ENCODE measurements at regions not wholly inside any gene's neighbourhood (a gene's known extent, or its start where the extent isn't known, plus 50 kb on each side); places are given as distances from the start of the nearest gene placed in this dataset.
"Not testable (repeated sequence)": the region's sequence is repeated elsewhere in the genome, so short reads cannot be mapped to it uniquely, and the experiment has no call there.

DNA sequence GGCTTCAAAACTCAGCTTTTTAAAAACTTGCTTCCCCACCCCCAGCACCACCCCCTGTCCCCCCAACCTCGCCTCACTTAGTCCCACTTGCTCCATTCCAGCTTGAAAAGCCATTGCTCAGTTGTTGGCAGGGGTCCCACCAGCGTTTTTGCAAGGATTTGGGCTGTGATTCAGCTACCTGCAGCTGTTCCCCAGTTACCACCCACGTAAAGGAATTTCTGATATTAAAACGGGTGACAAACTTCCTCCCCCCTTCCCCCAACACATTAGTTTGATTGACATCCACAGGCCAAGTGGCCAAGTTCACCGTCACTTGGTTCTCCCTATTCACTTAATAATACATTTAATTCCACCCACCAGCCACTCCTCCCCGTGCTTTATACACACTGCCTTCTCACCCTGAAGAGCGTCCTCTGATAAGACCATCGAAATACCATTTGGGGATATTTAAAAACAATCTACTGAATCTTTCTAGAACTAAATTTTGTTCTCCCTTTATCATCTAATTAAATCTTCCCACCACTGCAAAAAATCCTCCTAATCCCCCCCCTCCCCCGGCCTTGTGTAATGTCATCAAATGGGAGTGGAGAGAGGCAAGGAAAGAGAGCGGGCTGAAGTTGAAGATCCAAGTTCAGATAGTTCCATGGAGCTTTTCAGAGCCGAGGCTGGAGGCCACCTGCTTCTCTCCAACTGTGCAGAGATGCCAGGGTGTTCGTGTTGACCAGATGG is 55.1 kb downstream of the SOX9 start:
- DNase-seq (ENCODE audit: extremely low read depth, low read depth) = no peak

DNA sequence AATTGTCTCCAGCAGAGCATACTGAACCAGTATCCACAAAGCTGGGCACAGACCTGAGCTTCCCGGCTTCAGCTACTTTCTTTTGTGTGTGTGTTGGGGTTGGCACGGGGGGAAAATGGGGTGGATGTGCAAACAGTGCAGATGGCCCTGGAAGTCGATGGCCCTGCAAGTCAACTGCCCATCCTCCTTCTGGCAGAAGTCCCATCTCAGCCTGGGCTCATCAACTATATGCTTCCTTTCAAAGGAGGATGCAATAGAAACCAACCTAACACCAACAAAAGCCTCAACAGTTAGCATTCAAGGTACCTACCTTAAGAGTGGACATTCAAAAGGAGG is 55.7 kb downstream of the SOX9 start:
- no peak for DNase-seq (ENCODE audit: extremely low read depth, low read depth)

DNA sequence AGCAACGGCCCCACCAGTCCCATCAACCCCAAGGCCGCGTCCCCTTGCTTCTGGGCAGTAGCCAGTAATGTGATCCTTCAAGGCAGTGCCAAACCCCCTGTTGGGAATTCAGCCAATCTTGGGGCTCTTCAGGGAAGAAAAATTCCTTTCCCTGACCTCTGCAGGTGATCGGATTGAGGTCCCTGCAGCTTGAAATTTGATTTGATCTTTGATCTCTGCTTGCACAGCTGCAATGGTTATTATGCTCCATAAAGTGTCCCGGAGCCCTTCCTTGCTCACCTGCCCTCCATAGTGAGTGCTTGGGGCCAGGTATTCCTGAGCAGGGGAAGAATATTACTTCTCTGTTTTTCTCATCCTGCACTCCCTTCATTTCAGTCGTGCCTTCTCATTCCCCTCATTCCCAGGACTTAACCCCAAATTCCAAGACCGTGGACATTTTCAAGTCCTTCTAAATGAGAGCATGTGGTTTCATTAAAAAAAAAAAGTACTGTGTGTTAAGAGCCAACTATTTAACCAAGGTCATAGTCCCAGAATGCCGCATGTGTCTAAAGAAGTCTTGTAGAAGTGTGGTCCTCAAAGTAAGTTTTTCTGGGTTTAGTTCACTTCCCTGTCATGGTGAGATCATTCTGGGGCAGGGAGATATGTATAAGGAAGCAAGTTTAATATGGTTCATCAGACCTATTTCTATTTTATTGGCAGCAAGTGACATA is 56.3 kb downstream of the SOX9 start:
- DNase-seq (ENCODE audit: extremely low read depth, low read depth) = no peak

DNA sequence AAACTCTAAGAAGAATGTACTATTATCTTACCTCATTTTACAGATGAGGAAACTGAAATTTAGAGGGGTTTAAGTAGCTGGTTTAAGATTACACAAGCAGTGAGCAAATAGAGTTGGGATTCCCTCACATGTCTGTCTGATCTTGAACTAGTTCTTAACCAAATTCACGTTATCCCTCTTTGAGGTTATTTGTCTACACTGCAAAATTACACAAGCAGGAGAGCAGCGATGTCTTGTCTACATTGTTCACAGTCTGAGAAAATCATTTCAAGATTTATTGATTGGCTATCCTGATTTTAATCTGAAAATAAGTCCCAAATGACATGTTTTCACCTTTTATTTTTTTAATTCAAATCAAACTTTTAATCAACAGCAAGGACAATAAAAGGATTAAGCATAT is 56.9 kb downstream of the SOX9 start:
- DNase-seq (ENCODE audit: extremely low read depth, low read depth) = no peak

DNA sequence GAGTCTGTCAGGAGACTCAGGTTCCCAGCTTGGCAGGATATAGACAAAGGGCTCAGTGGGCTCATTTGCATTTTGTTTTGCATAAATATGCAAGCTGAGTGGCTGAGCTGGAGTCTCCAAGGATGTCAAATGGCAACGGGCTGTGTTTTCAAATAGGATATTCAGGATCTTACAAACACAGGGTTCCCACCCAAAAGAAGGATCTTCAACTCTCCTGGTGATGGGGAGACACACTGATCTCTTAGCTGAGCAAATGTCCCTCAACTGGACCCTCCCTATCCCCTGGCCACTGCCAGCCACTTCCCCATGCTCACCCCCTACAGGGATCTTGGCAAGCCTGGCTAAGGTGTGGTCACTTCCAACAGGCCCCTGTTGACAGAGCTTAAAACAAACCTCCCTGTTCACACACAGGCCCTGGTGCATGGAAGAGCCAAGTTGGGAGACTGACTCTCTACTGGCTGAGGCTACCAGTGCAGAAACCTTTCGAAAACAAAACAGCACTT is 61.6 kb downstream of the SOX9 start:
- no peak for DNase-seq (ENCODE audit: extremely low read depth, low read depth)

DNA sequence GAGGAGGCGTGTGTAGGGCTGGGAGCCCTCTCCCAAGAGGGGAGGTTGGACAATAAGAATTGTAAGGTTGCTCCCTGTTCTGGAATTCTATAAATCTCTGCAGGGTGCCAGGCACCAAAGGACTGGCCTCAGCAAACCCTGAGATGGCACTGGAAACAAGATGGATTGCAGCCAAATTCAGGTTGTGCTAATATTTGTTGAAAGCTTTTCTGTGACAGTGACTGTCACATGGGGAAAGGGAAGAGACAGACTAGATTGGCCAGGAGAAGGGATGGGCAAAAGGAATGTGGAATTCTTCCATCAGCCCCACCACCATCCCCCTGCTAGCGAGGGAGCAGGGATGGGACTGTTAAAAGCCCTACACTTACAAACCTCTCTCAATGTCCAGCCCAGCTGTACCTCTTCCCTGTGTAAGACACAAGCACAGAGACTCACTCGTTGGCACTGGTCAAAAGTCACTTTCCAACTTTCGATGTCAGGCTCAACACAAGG is 62.4 kb downstream of the SOX9 start:
- no peak for DNase-seq (ENCODE audit: extremely low read depth, low read depth)

DNA sequence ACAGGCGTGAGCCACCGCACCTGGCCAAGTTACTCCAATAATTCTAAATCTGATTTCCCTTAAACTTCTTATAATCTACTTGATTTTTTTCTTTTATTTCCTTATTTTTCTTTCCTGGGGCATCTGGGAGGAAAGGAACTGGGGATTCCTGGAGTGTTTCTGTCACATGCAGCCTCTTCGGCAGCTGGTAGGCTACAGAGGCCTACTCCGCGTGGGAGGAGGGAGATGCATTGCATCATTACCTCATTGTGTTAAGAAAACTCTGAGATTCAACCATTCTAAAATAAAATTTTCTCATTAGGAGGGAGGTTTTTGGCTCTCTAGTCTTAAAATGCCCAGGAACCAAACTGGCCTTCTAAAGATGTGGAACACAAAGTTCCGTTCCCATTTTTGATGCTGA is 64.0 kb downstream of the SOX9 start:
- no peak for DNase-seq (ENCODE audit: extremely low read depth, low read depth)

DNA sequence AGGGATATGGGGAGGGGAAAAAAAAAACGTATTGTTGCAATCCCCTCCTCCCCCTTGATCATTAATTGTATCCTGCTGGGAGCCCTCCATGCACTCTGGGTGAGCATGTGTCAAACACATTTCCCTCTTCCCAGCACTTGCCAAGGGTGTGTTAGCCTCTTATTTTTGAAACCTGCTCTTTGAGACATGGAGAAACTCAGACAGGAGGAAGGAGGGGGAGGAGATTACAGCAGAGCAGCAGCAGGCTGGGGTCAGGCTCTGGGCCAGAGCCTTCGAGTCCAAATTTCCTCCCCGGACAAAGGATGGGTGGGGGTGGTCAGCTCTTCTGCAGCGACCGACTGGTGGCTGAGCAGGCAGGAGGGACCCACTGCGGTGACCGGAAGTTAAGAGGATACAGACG is 64.7 kb downstream of the SOX9 start:
- DNase-seq (ENCODE audit: extremely low read depth, low read depth) = no peak

DNA sequence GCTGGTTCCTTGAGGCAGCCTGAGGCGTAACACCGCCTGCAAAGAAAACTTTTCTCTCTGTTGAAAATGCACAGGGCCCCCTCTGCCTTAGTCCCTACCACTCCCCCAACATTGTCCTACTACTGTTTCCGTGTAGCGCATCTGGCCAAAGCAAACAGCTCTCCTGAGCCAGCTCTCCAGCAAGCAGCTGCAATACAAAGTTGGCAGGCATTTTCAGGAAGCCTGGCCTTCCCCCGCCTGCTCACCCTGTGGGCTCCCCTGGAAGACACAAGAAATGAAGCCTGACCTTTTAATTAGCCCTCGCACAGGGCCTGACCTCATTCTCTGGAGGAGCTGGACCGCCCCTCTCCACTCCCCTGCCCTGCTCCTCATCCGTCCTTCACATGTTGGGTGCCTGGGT is 66.7 kb downstream of the SOX9 start:
- no peak for DNase-seq (ENCODE audit: extremely low read depth, low read depth)

DNA sequence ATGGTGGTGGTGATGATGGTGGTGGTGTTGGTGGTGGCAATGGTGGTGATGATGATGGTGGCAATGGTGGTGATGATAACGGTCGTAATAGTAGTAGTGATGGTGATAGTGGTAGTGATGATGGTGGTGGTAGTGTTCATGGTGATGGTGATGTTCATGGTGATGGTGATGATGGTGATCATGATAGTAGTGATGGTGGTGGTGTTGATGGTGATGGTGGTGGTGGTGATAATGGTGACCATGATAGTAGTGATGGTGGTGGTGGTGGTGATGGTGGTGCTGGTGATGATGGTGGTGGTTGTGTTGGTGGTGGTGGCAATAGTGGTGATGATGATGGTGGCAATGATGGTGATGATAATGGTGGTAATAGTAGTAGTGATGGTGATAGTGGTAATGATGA is 68.0 kb downstream of the SOX9 start:
- no peak for DNase-seq (ENCODE audit: extremely low read depth, low read depth)

DNA sequence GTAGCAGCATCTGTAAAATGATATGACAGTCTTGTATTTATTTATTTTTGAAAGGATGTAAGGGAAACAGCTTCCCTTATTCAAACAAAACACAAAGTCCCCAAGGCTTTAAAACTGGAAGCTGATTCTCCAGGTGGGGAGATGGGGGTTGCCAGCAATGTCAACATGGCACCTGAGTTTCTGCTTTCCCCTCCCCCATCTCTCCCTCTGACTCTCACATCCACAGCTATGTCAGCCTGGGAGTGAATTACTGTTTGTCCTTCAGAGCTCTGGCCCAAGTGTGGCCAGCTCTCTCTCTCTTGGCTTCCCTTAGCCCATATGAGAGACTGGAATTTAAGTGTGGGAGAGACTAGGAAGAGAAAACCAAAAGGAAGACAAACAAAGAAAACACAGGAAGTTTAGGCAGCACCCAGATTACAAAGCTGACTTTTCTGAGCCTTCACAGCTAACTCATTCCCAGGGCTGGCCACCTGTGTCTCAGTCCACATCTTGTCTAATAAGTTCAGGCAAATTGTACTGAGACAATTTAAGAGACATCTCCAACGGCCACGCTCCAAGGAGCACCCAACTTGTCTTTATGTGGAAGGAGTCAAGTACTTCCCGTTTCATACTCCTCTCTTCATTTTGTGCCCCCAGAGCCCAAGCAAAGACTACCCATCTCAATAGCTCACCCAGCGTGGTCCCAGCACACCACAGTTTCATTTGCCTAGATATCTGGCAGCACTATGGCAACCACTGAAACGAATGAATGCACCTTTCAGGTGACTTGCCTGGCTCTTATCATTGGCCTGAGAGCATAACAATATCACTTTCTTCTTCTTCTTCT is 69.2 kb downstream of the SOX9 start:
- no peak for DNase-seq (ENCODE audit: extremely low read depth, low read depth)

DNA sequence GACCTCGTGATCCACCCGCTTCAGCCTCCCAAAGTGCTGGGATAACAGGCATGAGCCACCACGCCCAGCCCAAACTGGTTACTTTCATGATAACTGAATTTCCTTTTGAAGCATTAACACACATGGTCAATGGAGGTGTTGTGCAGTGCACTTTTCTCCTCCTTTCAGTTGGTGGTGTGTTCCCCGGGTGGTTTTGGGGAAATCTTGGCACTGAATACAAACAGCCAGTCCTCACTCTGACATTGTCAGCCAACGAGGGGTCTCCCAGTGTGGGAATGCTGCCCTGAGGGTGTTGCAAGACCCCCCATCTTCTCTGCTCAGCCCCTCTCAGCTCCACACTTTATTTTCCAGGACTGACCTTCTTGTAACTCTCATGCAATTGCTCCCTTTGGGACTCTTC is 70.5 kb downstream of the SOX9 start:
- no peak for DNase-seq (ENCODE audit: extremely low read depth, low read depth)

DNA sequence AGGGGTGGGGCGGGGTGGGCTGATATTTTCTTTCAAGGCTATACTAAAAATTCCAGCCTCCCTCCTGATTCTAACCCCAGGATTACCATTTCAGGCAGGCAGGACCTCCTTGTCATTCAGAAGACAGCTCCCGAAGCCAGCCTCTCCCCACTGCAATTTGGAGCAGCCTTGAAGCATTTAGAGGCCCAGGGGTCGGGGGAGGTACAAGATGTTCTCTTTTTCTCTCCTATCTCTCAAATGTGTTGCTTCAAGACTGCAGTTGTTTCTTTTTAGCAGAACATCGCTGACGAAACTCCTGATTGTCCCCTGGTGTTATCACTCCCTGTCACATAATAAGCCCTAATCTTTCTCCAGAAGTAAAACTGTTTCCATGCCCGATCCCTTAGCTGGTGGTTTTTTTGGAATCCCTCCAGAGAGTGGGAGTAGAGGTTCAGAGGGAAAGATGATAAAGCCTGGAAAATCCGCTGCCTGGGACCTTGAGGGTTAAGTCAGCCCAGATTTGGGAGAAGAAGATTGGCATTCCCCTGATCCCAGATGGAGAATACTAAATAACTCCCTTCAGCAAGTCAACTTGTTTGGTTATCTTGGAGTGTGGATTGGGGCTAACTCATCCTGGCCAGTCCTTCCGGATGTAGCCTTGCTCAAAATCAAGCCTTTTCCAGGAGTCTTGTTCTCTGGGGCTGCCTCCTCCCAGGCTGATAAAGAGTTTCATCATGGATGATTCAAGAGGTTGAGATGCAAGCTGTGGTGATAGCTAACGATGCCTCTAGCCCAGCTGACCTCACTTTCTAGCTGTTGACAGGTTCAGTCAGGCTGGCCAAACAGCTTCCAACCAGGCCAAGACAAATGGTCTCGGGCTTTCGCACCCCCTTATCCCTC is 71.3 kb downstream of the SOX9 start:
- DNase-seq (ENCODE audit: extremely low read depth, low read depth) = no peak

DNA sequence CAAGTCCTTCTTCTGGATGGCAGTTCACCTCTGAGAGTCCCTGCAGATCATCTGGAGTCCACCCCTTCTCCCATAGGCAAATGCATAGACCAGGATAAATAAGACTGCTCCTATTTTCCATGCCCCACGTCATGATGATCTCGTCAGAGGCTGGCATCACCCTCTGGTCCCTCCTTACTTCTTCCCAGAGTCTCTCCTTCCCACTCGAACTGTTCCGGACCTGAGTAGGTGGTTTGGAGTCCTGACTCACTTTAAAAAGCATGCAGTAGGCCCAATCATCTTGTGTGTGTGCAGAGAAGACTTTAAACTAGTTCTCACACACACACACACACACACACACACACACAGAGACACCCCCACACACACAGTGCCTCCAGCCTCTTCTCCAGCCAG is 72.0 kb downstream of the SOX9 start:
- DNase-seq (ENCODE audit: extremely low read depth, low read depth) = no peak

DNA sequence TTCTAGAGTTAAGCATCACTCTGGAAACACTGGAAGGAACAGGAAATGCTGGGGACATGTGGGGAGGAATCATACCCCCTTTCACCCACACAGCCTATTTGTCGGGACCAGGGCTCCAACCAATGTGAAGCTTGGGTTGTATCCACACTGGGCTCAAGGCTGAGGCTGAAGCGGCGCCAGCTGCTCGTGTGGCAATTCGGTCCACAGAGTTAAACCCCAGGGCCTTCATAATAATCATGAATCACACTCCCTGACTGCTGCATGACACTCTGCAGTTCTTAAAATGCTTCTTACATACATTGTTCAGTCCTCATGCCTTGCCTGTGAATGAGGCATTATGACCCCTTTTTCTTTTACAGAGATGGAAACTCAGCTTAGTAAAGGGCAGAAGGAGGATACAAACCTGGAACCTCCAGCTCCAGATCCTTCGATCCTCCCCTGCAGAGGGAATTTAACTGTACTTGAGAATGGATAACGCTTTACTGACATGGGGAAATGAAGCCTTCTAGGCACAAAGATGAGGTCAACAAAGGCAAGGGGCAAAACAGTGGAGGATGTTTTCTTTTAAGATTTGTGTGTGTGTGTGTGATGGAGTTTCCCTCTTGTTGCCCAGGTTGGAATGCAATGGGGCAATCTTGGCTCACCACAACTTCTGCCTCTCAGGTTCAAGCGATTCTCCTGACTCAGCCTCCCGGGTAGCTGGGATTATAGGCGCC is 72.7 kb downstream of the SOX9 start:
- no peak for DNase-seq (ENCODE audit: extremely low read depth, low read depth)

DNA sequence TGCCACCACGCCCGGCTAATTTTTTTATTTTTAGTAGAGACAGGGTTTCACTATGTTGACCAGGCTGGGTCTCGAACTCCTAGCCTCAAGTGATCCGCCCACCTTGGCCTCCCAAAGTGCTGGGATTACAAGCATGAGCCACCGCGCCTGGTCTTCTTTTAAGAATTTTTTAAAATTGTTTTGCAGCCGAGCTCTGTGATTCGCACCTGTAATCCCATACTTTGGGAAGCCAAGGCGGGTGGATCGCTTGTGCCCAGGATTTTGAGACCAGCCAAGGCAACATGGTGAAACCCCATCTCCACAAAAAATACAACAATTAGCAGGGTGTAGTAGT is 73.3 kb downstream of the SOX9 start:
- not testable (repeated sequence) for DNase-seq (ENCODE audit: extremely low read depth, low read depth)

DNA sequence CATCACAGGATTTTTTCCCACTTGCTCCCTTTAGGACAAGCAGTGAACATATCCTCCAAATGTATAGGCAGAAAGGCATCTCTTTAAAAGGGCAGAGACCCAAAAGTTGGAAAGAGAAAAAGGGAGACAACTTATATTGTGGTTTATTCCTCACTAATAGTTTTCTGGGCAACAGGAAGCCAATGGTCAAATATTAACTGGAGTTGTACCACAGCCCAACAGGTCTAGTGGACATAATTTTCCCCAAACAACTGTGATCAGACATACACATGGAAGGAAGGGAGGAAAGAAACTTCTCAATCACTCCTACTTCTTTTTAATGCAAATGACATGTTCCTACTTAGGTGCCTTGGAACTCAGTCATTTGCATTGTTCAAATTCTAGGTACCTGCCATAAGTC is 78.4 kb downstream of the SOX9 start:
- no peak for DNase-seq (ENCODE audit: extremely low read depth, low read depth)

DNA sequence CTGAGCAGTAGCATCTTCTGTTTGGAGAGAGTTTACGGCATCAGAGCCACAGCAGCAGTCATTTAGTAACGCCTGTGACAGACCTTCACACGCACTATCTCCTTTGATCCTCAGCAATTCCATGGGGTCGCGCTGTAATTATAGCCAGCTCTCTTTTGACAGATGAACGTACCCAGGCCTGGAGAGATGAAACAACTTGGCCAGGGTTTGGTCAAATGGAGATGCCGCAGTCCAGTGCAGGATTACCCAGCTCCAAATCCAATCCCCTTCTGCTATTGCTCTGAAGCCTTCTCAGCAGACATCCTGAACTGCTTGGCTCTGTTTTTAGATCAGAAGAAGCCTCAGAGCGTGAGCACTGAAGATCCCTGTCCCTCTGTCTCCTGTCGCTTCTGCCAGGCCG is 83.9 kb downstream of the SOX9 start:
- no peak for DNase-seq (ENCODE audit: extremely low read depth, low read depth)

DNA sequence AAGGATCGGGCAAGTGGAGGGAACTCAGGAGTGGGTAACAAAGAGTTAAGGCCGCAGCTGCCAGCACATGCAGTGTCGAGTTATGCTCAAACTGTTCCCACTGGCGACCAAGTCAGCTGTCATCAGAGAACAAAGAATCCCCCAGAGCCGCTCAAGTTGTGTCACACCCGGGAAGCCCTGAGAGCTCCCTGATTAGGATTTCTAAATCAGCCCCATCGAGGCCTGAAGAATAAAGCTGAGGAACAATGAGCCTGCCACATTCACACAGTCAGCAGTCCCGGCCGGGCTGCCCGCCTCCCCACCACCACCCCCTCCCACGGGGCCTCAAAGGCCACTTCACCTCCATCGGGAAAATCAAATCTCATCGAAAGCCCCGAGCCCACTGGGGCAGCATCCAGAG is 84.5 kb downstream of the SOX9 start:
- DNase-seq (ENCODE audit: extremely low read depth, low read depth) = no peak

DNA sequence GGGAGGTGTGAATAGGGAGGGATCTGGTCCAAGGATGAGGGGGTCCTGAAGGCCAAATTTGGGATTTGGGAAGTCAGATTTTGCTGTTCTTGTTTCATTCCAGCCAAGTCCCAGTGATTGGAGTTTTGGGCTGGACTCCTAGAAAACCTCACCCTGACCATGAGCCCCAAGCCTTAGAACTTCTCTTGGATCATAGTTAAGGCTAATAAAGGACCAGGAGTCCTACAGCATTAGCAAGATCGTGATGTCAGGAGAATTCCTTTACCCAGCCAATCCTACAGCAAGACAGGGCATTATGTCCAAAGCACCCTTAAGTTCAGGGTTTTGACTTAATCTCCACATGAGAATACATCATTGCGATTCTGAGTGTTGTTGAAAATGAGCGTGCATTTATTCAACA is 85.0 kb downstream of the SOX9 start:
- DNase-seq (ENCODE audit: extremely low read depth, low read depth) = no peak
